B cell (primary cell): ENCODE measurements at regions not wholly inside any gene's neighbourhood (a gene's known extent, or its start where the extent isn't known, plus 50 kb on each side); places are given as distances from the start of the nearest gene placed in this dataset.

Experiments used
- ATAC-seq: fragments of 200-7000 bp; cut with Tn5 transposase; one replicate; pipeline ENCODE4 v1.10.0; 2021; ENCODE audit warnings: low read depth, mild to moderate bottlenecking, moderate number of reproducible peaks, moderate library complexity
- CTCF ChIA-PET: fragments of 350-600 bp; sonication (Branson Sonifier 250); formaldehyde crosslinking; loops from one replicate; lab custom pipeline; 2021; ENCODE audit warnings: antibody characterized with exemption, inconsistent platforms; lab: Charles Lee
- POLR2A ChIA-PET: fragments of 350-600 bp; sonication (Branson Sonifier 250); formaldehyde crosslinking; loops from one replicate; lab custom pipeline; 2021; ENCODE audit warnings: antibody characterized with exemption; lab: Charles Lee
- DNase-seq: peaks from one replicate; pipeline ENCODE4 v3.0.0; 2013
- H2AFZ ChIP-seq: 2 replicates; pipeline ENCODE4 v1.6.1; 2012; ENCODE audit warnings: mild to moderate bottlenecking, low read depth, low read length; ENCODE audit not compliant: insufficient read depth, poor library complexity, severe bottlenecking
- H3K27ac ChIP-seq, 2 donors: 1 replicate in 1 of 2; 2 replicates in 1 of 2; pipeline ENCODE4 v1.5.1; 2012 to 2013; ENCODE audit warnings: low read length in 2 of 2, mild to moderate bottlenecking in 2 of 2, moderate library complexity in 1 of 2
- H3K27me3 ChIP-seq, 4 experiments: fragments of 200-600 bp in 1 of 4; sonication (generic) in 1 of 4; replicated peaks in 1 of 4; 1 replicate in 2 of 4; 2 replicates in 2 of 4; pipeline versions ENCODE4 v1.6.1 to v1.7.0; 2013 to 2016; ENCODE audit warnings: low read length in 3 of 4, mild to moderate bottlenecking in 2 of 4, mixed read lengths in 1 of 4, moderate library complexity in 1 of 4; ENCODE audit not compliant: insufficient read depth in 4 of 4, control insufficient read depth in 3 of 4; ENCODE audit errors: control extremely low read depth in 1 of 4
- H3K36me3 ChIP-seq, 2 experiments: replicated peaks in 1 of 2; 1 replicate in 1 of 2; 2 replicates in 1 of 2; pipeline versions ENCODE4 v1.6.1 to v1.7.1; 2013; ENCODE audit warnings: low read length in 1 of 2; ENCODE audit not compliant: insufficient read depth in 2 of 2, control insufficient read depth in 1 of 2; ENCODE audit errors: control extremely low read depth in 1 of 2, extremely low read depth in 1 of 2
- H3K4me1 ChIP-seq, 2 donors: fragments of 200-600 bp in 1 of 2; sonication (generic) in 1 of 2; 1 replicate in 1 of 2; 2 replicates in 1 of 2; pipeline versions ENCODE4 v1.5.1 to v1.6.1; 2013 to 2017; ENCODE audit warnings: low read length in 2 of 2; ENCODE audit not compliant: control insufficient read depth in 2 of 2, insufficient read depth in 2 of 2
- H3K4me2 ChIP-seq: replicated peaks from 2 replicates; pipeline ENCODE3; 2012; ENCODE audit warnings: mild to moderate bottlenecking, low read depth, low read length; ENCODE audit not compliant: poor library complexity, severe bottlenecking
- H3K4me3 ChIP-seq, 5 experiments: fragments of 200-600 bp in 1 of 5; sonication (generic) in 1 of 5; 1 replicate in 3 of 5; 2 replicates in 2 of 5; pipeline versions ENCODE4 v1.5.1 to v1.7.0; 2011 to 2016; ENCODE audit warnings: low read length in 4 of 5, mild to moderate bottlenecking in 4 of 5, low read depth in 2 of 5, control low read depth in 1 of 5, moderate library complexity in 1 of 5; ENCODE audit not compliant: insufficient read depth in 1 of 5; ENCODE audit errors: control extremely low read depth in 1 of 5, extremely low read depth in 1 of 5
- H3K79me2 ChIP-seq: fragments of 200-600 bp; sonication (generic); one replicate; pipeline ENCODE4 v1.6.0; 2016; ENCODE audit warnings: low read length; ENCODE audit not compliant: control insufficient read depth, insufficient read depth
- H3K9ac ChIP-seq: fragments of 200-600 bp; sonication (generic); 2 replicates; pipeline ENCODE4 v1.6.1; 2017; ENCODE audit warnings: mild to moderate bottlenecking, low read length, moderate library complexity
- H3K9me3 ChIP-seq, 3 donors: one replicate each; pipeline versions ENCODE4 v1.6.1 to v1.7.1; 2013; ENCODE audit warnings: low read length in 2 of 3; ENCODE audit not compliant: control insufficient read depth in 2 of 3, insufficient read depth in 1 of 3; ENCODE audit errors: control extremely low read depth in 1 of 3
- H4K20me1 ChIP-seq: 2 replicates; pipeline ENCODE4 v1.6.0; 2012; ENCODE audit warnings: mild to moderate bottlenecking, low read length; ENCODE audit not compliant: insufficient read depth, control insufficient read depth, poor library complexity, severe bottlenecking
- H3K27ac Mint-ChIP-seq: one replicate; pipeline ENCODE4 v1.8.0; 2021; ENCODE audit warnings: mixed read lengths
- H3K27me3 Mint-ChIP-seq: one replicate; pipeline ENCODE4 v1.8.0; 2021; ENCODE audit warnings: mixed read lengths
- H3K4me1 Mint-ChIP-seq: one replicate; pipeline ENCODE4 v1.8.0; 2021; ENCODE audit warnings: mixed read lengths
- H3K4me3 Mint-ChIP-seq: one replicate; pipeline ENCODE4 v1.8.0; 2021; ENCODE audit warnings: mixed read lengths
- H3K9me3 Mint-ChIP-seq: one replicate; pipeline ENCODE4 v1.8.0; 2022; ENCODE audit warnings: mixed read lengths; ENCODE audit not compliant: insufficient read depth
- CTCF ChIP-seq: fragments of 200-600 bp; IDR thresholded peaks from one replicate; pipeline ENCODE4 v1.8.0; 2022; ENCODE audit warnings: antibody characterized with exemption, mild to moderate bottlenecking
- EZH2 ChIP-seq: IDR thresholded peaks from 2 replicates; pipeline ENCODE4 v1.6.1; 2012; ENCODE audit warnings: borderline replicate concordance, low read depth, mild to moderate bottlenecking, moderate library complexity, low read length; ENCODE audit not compliant: insufficient read depth, poor library complexity, severe bottlenecking
- WGBS: methylation state at CpG from one replicate; pipeline ENCODE4 v1.1.5; 2013; ENCODE audit warnings: missing lambda C conversion rate; ENCODE audit not compliant: insufficient coverage; 5-methylcytosine and 5-hydroxymethylcytosine counted together
- intact Hi-C: fragments of 100-400 bp; cut with micrococcal nuclease; formaldehyde crosslinking; loops from one replicate; pipeline ENCODE4 v1.10.0; 2022

GRCh38 chr3:26102376-26102775 is 312.5 kb downstream of the OXSM start:
- Histone ChIP-seq H3K4me1 (no peaks in the 10 kb centered on the region), H4K20me1 (no peaks in the 10 kb centered on the region), H2AFZ (no peak overlapping the region), H3K79me2 (no peaks in the 10 kb centered on the region), H3K9me3 (peaks cover 0 to 4% (median under 1%) of the 10 kb centered on the region in 3 donors), H3K27me3 (no peaks in the 10 kb centered on the region), H3K4me2 (no peak overlapping the region), H3K36me3 (no peaks in the 10 kb centered on the region), H3K4me3 (no peak overlapping the region), H3K9ac (no peak overlapping the region), H3K27ac (no peak overlapping the region)
- no peak overlapping the region for H3K27ac Mint-ChIP-seq
- no peak for DNase-seq
- peaks cover 4% of the 10 kb centered on the region for H3K4me1 Mint-ChIP-seq
- H3K9me3 Mint-ChIP-seq, result peaks cover 5% of the 10 kb centered on the region
- no peak for ATAC-seq
- no peak overlapping the region for H3K4me3 Mint-ChIP-seq
- POLR2A ChIA-PET, result no interaction called here
- no CpG with 5 or more reads among the region's 1 CpG for WGBS
- intact Hi-C loops, result no loop called here
- TF ChIP-seq CTCF (no peak), EZH2 (no peak)
- H3K27me3 Mint-ChIP-seq, result no peaks in the 10 kb centered on the region
- CTCF ChIA-PET, result no interaction called here

GRCh38 chr3:26104851-26105251 is 315.0 kb downstream of the OXSM start:
- ATAC-seq (no peak), DNase-seq (no peak)
- no peaks in the 10 kb centered on the region for H3K4me1 ChIP-seq
- no peaks in the 10 kb centered on the region for H3K79me2 ChIP-seq
- Mint-ChIP-seq H3K9me3 (peaks cover 2% of the 10 kb centered on the region), H3K4me1 (peaks cover 4% of the 10 kb centered on the region), H3K27me3 (no peaks in the 10 kb centered on the region), H3K4me3 (no peak overlapping the region), H3K27ac (no peak overlapping the region)
- peaks cover 0 to 4% (median 0%) of the 10 kb centered on the region in 3 donors for H3K9me3 ChIP-seq
- no CpG with 5 or more reads among the region's 2 CpGs for WGBS
- no peaks in the 10 kb centered on the region for H3K36me3 ChIP-seq
- H2AFZ ChIP-seq, result no peak overlapping the region
- H3K4me3 ChIP-seq, result no peak overlapping the region
- no peak overlapping the region for H3K9ac ChIP-seq
- ChIA-PET CTCF (no interaction called here), POLR2A (no interaction called here)
- H3K4me2 ChIP-seq, result no peak overlapping the region
- no peak overlapping the region for H3K27ac ChIP-seq
- no peaks in the 10 kb centered on the region for H3K27me3 ChIP-seq
- no peaks in the 10 kb centered on the region for H4K20me1 ChIP-seq
- intact Hi-C loops, result no loop called here
- TF ChIP-seq CTCF (no peak), EZH2 (no peak)
